T-helper 2 cell (primary cell): ENCODE measurements at regions not wholly inside any gene's neighbourhood (a gene's known extent, or its start where the extent isn't known, plus 50 kb on each side); places are given as distances from the start of the nearest gene placed in this dataset.
"Not testable (repeated sequence)": the region's sequence is repeated elsewhere in the genome, so short reads cannot be mapped to it uniquely, and the experiment has no call there.

Source experiments
- DNase-seq, 5 experiments: peaks; one replicate each; pipeline versions ENCODE4 v3.0.0 to v3.0.0-alpha.2; 2012 to 2022

DNA sequence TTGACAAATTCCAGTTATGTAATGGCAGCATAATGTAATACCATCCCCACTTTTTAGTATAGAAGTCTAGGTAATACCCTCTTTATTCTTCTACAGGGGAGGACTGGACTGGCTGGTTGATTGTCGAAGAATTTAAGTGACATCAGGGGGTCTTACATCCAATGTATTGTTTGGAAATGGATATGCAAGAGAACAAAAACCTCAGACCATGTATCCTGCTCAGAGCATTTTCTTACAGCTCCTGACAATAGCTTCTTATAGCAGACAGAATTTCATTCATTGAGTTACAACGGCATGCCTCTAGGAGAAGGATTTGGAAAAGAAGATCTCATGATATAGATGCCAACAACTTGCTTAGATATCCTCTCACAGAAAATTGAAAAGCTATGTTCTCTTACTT lies 2032.3 kb downstream of the EFNA5 start:
- no peak for DNase-seq

DNA sequence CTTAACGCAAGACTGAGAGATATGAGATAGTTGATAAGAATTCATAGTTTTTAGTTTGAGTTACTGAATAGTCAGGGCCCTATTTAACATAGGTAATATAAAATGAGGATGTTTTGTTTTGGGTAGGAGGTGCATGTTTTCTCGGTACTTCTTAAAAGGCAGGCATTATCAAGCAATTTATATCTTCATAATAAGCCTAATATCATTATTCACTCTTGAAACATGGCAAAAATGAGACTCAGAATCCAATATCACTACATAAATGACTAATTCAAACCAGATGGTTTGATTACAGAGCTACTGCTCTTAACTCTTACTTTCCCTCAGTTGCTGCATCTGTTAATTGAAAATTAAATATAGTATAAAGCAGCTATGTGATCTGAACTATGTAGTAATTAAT lies 2038.7 kb downstream of the EFNA5 start:
- no peak for DNase-seq

DNA sequence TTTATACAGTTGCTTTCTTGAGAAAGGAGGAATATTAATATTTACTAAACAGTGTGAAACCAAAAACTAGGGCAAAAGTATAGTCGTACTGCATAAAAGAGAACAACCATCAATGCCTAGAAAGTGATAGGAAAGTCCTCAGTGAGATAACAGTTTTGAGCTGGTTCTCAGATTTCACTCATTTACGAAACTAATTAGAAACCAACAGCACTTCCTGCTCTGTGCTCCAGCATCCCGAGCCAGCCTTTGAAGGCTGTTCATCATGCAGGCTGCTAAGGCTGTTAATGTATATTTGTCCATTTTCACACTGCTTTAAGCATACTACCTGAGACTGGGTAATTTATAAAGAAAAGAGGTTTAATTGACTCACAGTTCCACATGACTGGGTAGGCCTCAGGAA lies 2039.9 kb downstream of the EFNA5 start:
- no peak for DNase-seq

DNA sequence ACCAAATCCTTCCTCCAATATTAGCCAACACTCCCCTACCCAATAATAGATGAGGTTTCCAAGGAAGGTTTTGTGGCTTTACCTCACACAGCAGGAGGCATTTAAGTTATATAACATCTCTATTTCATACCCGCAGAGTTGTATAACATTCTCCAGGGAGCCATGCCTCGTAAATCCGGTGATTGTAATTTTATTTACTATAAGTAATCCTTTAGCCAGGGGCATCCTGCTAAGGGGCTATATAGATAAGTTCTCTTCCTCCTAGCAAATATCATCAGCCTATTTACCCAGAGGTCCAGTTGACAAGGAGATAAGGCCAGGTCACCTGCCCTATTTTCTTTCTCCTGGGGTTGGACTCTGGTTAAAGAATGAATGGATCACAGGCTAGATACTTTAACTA lies 2051.0 kb downstream of the EFNA5 start:
- no peak for DNase-seq

DNA sequence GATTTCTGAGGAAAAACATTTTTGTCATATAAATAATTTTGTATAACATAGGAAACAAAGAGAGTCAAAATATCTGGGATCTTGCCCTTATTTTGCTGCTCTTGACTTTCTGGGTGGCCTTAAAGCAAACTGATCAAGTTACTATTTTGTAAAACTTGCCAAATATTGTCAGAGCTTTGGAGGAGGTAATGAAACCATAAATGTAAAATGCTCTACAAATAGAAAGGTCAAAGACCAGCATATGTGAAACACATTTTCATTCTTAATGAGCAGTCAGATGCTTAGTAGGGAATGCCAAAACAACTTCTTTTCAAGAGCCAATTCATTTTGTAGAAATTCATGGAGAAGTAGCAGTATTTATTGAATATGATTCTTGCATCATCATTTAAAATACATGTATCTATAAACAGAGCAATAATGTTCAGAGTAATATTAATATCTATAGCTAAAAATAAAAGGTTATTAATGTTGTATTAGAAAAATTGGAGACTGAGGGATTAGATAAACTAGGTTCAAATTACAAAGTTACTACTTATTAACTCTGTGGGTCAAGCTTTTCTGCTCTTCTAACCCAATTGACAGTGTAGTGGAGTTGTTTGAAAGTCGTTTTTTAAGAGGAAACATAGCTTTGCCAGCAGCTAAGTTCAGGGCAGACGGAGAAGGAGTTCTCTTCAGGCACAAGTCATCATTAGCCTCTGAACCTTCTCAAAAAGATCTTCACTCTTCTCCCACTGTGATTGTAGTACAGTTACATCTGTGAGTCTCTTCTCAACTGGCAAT lies 2053.1 kb downstream of the EFNA5 start:
- DNase-seq: no peak

DNA sequence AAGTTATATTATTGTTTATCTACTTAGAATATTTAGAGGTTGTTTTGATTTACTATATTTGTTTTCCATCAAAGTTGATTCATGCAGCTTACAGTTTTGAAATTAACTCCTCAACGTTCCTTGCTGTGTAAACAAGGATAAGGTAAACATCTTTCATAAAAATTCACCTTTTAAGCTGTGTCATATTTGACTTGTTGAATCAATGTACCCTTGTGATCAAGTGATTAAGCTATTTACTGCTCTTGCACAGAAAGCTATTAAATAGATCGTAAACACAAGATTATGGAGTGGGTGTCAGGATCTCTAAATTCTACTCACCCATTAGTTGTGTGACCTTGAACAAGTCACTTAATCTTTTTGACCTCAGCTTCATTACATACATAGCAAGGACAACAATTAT lies 2054.0 kb upstream of the NUDT12 start:
- DNase-seq: no peak

DNA sequence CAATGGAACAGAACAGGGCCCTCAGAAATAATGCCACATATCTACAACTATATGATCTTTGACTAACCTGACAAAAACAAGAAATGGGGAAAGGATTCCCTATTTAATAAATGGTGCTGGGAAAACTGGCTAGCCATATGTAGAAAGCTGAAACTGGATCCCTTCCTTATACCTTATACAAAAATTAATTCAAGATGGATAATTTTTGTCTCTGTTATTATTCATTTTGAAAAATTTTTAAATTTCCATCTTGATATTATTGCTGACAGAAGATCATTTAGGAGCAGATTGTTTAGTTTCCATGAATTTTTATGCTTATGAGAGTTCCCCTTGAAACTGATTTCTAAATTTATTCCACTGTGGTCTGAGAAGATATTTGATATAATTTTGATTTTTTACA lies 2039.8 kb upstream of the NUDT12 start:
- not testable (repeated sequence) for DNase-seq

DNA sequence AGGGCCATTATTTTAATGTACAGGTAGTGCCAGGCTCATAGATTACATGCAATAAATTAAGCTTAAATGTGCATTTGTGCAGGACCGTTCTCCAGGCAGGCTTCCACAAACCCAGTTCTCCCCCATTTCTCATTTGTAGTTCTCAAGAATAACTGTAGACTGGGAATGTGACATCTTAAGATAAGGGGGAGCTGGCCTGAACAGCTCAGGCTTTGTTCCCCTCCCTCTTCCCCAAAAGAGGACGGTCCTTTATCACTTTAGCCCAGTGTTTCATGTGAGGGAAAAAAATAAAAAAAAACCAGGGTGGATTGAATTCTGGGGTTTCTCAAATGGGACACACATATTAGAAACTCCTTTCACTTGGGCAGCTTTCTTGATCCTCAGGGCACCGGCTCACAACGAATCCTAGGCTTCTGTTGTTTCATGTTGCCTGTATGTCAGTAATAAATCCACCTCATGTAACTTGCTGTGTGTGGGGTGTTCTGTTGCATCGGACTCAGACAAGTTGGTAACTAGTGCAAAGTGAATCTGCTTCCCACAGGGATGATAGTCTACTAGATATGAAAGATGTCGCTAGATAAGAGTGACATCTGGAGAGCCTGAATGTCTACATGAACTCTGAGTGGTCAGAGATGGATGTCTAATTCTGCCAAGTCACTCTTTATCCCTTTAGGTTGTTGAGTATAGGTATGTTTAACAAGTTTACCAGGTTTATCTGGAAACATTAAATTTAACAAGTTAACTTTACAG lies 2030.6 kb upstream of the NUDT12 start:
- DNase-seq: no peak

DNA sequence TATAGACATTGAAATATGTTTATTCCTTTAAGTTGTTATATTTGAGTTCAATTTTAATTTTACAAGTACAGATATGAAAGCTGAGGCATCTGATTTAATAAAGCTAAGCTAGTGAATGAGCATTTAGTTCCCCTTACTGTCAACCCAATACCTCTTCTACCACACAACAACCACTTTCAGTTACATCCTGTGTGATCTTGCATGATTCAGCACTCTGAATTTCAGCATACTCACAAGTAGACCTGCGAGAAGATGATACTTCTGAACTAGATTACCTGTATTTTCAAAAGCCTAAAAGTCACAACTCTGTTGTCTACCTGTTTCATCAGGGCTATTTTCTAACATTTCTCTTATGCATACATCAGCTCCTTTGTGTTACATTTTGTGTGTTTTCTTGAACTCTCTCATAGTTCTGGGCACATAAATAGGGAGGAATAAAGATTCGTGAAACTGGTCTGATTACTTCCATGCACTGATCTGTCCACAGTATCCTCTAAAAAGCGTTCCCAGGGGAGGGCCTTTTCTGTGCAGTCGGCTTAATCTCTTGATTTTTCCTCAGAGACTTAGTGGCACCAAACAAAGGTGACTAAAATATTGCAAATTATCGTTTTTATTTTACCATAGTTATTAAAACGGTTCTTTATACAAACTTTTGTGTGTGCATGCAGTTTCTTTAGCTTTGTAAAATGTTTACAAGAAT lies 2025.5 kb upstream of the NUDT12 start:
- DNase-seq: peak in 1 of 5 experiments; percentile 51

DNA sequence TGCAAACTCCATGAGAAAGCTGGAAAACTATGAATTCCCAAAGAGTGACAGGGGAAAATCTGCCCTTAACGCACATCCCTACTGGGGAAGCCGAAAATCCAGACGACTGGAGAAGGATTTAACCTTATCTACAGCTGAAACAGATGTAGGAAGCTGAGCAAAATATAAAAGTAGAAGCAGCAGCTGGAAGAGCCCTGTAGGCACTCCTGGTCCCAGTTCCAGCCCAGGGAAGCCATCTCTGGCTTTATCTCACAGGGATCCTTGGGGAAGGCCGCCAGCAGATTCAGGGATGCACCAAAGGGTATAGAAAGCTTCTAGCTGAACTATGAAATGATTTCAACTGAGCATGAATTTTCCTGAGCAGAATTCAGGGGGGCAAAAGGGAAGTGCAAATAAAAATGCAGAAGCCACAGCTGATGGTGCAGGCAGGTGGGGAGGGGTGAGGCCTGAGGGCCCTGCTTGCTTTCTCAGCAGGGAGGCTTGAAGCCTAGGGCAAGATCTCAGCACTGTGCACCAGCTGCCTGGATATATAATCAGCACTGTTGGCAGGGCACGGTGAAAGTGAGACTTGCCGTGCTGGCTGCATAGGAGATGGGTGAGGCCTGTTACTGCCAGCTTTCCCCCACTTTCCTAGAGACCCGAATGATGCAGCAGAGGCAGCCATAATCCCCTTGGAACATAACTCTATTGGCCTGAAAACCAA lies 2019.5 kb upstream of the NUDT12 start:
- DNase-seq: no peak

DNA sequence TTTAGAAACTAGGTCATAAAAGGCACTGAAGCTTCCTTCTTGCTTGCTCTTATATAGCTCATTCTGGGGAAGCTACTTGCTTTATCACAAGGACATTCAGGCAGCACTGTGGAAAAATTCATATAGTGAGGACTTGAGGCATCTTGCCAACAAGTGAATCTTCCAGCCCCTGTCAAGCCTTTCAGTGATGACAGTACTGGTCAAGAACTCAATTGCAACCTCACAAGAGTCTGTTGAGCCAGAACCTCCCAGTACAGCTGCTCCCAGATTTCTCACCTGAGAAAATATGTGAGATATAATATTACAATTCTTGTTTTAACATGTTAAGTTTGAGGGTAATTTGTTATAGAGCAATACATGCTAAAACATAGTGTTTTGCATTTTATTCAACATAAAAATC lies 2011.0 kb upstream of the NUDT12 start:
- no peak for DNase-seq

DNA sequence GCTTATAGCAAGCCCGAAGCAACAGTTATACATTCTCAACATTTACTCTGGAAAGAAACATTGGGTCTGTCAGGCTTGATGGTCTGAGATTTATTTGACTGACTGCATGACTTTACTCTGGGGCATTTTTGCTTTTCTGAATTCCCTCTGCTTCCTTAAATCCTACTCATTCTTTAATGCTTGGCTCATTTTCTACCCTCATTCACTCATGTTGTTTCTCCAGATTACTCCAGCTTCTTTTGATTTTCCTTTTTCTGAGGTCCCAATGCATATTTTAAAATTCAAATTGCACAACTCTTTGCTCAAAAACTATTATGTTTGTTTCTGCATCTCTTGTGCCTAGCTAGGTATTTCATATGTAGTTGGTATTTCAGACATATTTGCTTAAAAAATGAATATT lies 2002.9 kb upstream of the NUDT12 start:
- no peak for DNase-seq

DNA sequence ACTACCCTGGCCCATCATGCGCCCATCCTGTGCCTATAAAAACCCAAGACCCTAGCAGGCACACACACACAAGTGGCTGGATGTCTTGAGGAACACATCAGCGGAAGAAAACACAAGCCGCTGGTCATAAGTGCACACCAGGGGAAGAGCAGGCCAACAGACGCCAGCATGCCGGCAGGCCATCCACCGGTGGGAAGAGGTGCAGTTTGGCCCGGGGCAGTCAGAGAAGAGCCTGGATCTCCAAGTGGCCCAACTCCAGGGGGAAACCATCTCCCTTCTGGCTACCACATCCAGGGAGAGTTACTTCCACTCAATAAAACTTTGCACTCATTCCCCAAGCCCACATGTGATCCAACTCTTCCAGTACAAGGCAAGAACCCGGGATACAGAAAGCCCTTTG lies 2001.3 kb upstream of the NUDT12 start:
- DNase-seq: no peak

DNA sequence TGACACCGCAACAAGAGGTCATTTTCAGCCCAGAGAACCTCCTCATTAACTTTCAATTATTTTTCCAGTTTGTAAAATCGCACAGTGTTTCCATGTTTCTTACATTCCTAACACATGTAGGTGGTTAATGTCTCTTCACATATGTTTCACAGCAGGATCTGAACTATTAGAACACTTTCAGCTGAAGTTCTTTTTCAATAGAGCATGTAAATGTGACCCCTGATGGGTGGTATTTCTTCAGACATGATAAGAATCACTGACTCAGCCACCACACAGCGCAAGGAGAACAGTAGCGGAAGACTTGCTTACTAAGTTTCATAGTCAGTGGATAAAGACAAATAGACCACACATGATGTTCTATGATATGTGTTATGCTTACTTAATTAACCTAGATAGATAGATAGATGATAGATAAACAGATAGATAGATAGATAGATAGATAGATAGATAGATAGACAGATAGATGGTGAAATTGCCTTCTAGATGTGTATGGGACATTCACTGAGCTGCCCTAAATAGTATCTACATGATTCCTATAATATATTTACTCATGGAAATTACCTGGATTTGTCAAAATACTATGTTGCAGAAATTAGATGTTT lies 1992.1 kb upstream of the NUDT12 start:
- DNase-seq: no peak

DNA sequence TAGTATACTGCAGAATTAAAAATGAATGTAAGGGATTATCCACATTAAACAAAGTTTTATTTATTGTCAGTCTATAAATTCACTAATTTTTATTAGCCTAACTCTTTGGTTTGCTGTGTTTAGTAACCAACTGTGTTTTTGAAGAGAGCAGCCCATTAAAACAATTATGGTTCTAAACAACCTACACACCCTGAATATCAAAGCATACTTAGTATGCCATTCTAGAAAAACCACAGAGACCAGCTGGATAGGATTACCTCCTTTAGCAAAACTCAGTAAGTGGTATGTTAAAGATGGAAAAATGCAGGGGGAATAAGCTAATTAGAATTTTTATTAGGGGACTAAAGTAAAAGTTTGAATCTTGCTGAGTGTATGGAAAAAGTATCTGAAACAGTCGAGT lies 1981.7 kb upstream of the NUDT12 start:
- no peak for DNase-seq

DNA sequence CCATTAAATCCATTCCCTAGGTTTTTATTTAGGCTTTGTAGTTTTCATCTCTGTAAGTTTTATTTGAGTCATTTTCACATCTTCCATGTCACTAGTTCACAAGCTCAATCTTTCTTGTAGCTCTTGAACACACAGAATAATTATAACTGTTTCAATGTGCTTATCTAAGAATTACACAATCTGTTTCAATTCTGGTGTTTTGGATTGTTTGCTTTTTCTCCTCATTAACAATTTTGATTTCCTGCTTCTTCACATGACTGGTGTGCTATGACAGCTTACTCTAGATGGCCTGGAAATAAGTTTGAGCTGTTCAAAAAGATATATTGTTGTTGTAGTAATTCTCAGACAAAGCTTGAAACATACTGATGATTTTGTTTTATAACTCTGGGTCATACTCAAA lies 1974.1 kb upstream of the NUDT12 start:
- DNase-seq: no peak

DNA sequence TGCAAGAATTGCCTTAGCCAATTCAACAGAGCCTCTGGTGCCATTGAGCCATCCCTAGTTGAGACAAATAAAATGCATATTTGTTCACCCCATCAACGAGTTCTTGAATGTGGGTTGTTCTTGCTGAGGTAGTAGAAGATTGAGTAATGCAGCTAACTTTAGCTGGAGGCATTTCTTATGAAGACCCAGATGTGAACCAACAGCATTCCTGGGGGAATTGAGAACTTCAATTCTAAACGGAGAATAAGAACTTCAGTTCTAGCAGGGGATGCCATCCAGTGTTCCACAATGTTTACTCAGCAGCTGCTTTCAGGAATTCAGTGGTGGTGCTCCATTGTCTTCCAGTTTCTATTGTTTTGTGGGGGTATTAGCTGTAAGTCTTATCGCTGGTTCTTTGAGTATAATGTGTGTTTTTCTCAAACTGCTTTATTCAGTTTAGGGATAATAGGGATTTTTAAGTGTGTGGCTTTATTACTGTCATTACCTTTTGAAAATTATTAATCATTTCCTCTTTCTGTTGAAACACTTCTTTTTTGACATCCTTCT lies 1968.2 kb upstream of the NUDT12 start:
- no peak for DNase-seq

DNA sequence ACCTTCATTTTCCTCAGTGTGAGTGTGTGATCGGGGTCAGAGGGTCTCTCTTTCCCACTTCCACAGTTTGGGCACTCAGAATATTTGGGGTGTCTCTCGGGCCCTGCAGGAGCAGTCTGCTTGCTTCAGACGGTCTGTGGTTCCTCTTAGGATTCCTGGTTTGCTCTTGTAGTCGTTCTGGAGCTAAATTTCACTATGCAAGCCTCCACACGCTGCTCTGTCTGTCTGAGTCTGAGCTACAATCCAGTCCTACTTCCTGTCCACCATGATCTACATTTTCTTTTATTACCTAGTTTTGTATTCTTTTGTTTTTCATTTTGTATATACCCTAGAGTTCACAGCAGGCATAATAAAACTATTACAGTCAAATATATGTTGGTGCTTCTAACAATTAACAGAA lies 1967.3 kb upstream of the NUDT12 start:
- DNase-seq: no peak

DNA sequence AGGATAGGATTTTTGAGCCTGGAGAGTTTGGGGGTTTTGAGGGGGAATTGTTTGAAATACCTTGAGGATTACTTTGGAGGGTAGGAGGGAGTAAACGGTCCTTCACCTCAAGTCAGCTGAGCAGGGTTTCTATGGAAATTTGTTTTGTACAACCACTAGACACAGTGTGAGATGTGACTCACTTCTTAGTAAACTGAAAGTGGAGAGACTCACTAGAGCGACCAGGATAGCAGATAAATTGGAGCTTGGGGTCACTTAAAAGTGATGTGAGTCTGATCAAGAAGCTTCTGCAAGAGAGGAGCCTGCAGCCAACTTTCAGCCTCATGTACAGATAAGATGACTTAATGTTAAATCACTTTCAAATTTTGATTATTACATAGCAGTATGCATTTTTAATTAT lies 1945.9 kb upstream of the NUDT12 start:
- peak in 1 of 5 experiments; percentile 9 for DNase-seq

DNA sequence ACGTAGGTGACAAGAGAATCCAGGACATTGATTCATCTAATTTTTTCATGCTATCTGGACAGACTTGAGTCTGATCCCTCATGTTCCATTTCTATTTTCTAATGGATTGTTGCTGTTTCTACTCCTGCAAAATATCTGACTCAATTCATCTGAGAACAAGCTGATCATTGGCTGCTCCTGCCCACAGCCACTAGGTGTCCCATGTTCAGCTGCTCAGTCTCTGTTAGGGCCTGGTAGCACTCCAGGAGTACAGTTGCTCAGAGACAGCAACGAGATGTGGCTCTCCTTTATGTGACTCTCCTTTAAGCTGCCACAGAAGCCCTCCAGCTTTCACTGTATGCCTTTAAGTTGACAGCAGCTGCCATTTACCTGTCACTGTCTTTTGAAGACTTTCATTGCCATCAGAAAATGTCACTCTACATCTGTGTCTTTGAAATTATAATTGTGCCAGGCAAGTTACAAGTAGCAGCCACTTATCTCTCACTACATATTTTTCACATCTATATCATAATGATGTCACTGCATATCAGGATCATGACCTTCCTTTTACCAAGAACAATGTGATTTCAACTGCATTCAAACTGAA lies 1944.2 kb upstream of the NUDT12 start:
- peak in 1 of 5 experiments; percentile 10 for DNase-seq

DNA sequence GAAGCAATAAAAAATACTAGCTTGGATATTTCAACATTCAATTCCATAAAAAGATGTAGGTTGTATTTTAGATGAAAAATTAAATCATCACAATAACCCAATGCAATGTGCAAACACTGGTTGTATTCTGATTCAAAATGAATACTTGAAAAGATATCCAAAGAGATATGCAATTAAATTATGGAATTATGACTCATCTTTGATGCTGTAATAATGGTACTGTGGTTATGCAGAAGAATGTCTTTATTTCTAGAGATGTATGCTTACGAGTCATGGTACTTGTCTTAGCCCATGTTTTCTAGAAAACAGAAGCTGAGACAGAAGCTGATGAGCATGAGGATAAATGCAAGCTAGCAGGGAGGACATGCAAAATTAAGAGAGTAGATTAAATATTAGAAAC lies 1941.4 kb upstream of the NUDT12 start:
- DNase-seq: peak in 1 of 5 experiments; percentile 30

DNA sequence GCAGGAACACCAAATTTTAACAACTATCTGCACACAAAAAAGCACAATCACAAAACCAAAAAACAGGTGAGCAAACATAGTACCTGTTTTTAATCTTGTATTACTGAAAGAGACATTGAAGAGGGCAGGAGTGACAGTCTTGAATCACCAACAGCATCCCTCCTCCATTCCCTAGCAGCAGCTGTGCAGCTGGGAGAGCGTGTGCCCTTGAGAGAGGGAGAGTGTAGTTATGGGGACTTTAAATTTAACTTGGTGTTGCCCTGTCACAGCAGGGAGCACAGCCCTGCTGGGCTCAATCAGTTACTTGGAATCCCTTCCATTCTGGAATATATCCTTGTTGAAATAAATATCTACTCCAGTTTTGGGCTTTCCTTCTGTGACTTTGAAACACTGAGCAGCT lies 1938.7 kb upstream of the NUDT12 start:
- no peak for DNase-seq
